Panc1 (cell line): ENCODE measurements at regions not wholly inside any gene's neighbourhood (a gene's known extent, or its start where the extent isn't known, plus 50 kb on each side); places are given as distances from the start of the nearest gene placed in this dataset.

Source experiments
- ATAC-seq: fragments of 200-7000 bp; cut with Tn5 transposase; 2 replicates; pipeline ENCODE4 v1.9.1; 2020; ENCODE audit warnings: mild to moderate bottlenecking, moderate library complexity
- BruUV-seq: library from RNA; stranded (reverse); fragments of 400-500 nt; replicated peaks from 2 replicates; lab custom pipeline; 2021; lab: Mats Ljungman, UMichigan
- CTCF ChIA-PET: fragments of 300-600 bp; sonication (Branson Sonifier 250); formaldehyde crosslinking; loops from one replicate; lab custom pipeline; 2022; ENCODE audit warnings: antibody characterized with exemption; lab: Charles Lee
- POLR2A ChIA-PET: fragments of 300-600 bp; sonication (Branson Sonifier 250); formaldehyde crosslinking; loops from one replicate; lab custom pipeline; 2022; ENCODE audit warnings: antibody characterized with exemption; lab: Charles Lee
- DNase-seq: peaks from one replicate; pipeline ENCODE4 v3.0.0-alpha.2; 2010; ENCODE audit warnings: low read depth, low spot score
- H3K27ac ChIP-seq: 2 replicates; pipeline ENCODE4 v1.5.1; 2011; ENCODE audit warnings: mild to moderate bottlenecking, low read length, inconsistent platforms
- H3K27me3 ChIP-seq: fragments of 200-500 bp; sonication (Bioruptor generic); 2 replicates; pipeline ENCODE4 v1.6.0; 2014; ENCODE audit warnings: low read length, inconsistent platforms; ENCODE audit not compliant: control insufficient read depth, insufficient read depth
- H3K36me3 ChIP-seq: fragments of 200-500 bp; sonication (Bioruptor generic); 2 replicates; pipeline ENCODE4 v1.5.1; 2014; ENCODE audit warnings: inconsistent platforms, mild to moderate bottlenecking, low read length, moderate library complexity; ENCODE audit not compliant: control insufficient read depth, insufficient read depth
- H3K4me1 ChIP-seq: 2 replicates; pipeline ENCODE4 v1.5.1; 2011; ENCODE audit warnings: inconsistent platforms, mild to moderate bottlenecking, low read length, moderate library complexity; ENCODE audit not compliant: control insufficient read depth, insufficient read depth
- H3K4me3 ChIP-seq, 2 experiments: 2 replicates each; pipeline ENCODE4 v1.5.1; 2011 to 2012; ENCODE audit warnings: low read depth in 2 of 2, low read length in 2 of 2, mild to moderate bottlenecking in 2 of 2, inconsistent platforms in 1 of 2, moderate library complexity in 1 of 2
- H3K9me3 ChIP-seq: fragments of 200-500 bp; sonication (Bioruptor generic); 2 replicates; pipeline ENCODE4 v1.5.1; 2014; ENCODE audit warnings: low read depth, mild to moderate bottlenecking, inconsistent platforms, low read length, moderate library complexity; ENCODE audit not compliant: control insufficient read depth, insufficient read depth
- POLR2AphosphoS5 ChIP-seq: IDR thresholded peaks from 2 replicates; pipeline ENCODE4 v1.6.1; 2012; ENCODE audit warnings: mild to moderate bottlenecking, low read depth, low read length, moderate library complexity
- SIN3A ChIP-seq: IDR thresholded peaks from 2 replicates; pipeline ENCODE4 v1.6.1; 2012; ENCODE audit warnings: low read depth, mild to moderate bottlenecking, low read length, moderate library complexity, borderline replicate concordance; ENCODE audit not compliant: insufficient read depth
- TCF7L2 ChIP-seq: IDR thresholded peaks from 2 replicates; pipeline ENCODE4 v1.6.1; 2011; ENCODE audit warnings: mild to moderate bottlenecking, low read depth, low read length, inconsistent platforms
- in situ Hi-C: cut with HindIII; loops from 2 replicates; pipeline ENCODE4 v1.10.0; 2016; ENCODE audit warnings: low sequenced_read_pairs, low pct_unique_long_range_greater_than_20kb
- intact Hi-C: fragments of 100-400 bp; cut with micrococcal nuclease; formaldehyde crosslinking; loops from one replicate; pipeline ENCODE4 v1.10.0; 2022; ENCODE audit not compliant: unreplicated experiment
- TF ChIP-seq, protein P1 (sequence below), 2 experiments: IDR thresholded peaks; 2 replicates each; pipeline ENCODE4 v1.6.1; 2011 to 2012; ENCODE audit warnings: low read depth in 2 of 2, control low read depth in 1 of 2, low read length in 1 of 2, mild to moderate bottlenecking in 1 of 2, moderate library complexity in 1 of 2; ENCODE audit not compliant: insufficient read depth in 1 of 2
- TF ChIP-seq, protein P2 (sequence below): fragments of 450-650 bp; IDR thresholded peaks from 2 replicates; pipeline ENCODE4 v1.5.1; 2017; ENCODE audit warnings: mild to moderate bottlenecking

DNA sequence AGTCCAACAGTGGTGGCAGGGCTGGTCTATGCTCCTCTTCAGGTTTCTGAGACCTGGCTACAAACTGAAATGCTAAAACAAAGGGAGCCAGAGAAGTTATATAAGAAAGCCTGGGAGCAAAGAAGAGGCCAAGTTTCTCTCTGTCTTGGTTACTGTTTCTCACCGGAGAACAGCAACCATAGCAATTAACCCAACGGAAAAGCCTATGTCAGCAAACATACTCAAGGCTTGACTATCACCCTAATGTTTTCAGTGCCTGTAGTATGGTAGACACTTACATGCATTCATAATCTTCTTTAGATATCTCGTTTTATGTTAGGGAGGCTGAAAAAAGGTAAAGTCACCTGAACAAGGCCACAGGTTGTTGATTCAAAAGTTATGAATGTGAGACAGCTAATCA is 86.3 kb upstream of the CLSTN2 start:
- CTCF ChIA-PET: no interaction called here

DNA sequence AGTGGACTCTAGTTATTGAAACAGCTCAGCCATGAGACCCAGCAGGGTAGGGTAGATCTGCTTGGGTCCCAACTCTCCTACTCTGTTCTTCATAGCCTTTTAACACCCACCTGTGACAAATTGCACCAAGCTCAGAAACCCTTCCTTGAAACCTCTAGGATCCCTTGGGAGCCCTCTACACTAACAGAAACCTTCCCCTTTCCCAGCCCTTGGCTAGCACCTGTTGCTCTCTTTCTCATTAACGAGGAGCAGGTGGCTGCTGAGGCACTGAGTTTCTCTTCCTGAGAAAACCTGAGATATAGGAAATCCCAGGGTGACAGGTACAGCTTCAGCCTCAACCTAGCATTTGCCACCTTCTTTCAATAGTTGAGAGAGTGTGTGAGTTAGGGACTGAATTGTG is 88.3 kb upstream of the CLSTN2 start:
- ChIA-PET CTCF (no interaction called here), POLR2A (no interaction called here)
- Histone ChIP-seq H3K27me3 (no peaks in the 10 kb centered on the region), H3K4me1 (no peaks in the 10 kb centered on the region), H3K36me3 (no peaks in the 10 kb centered on the region), H3K27ac (no peak overlapping the region), H3K9me3 (no peaks in the 10 kb centered on the region), H3K4me3 (no peak overlapping the region)
- intact Hi-C loops: no loop called here
- TF ChIP-seq, protein P1, sequence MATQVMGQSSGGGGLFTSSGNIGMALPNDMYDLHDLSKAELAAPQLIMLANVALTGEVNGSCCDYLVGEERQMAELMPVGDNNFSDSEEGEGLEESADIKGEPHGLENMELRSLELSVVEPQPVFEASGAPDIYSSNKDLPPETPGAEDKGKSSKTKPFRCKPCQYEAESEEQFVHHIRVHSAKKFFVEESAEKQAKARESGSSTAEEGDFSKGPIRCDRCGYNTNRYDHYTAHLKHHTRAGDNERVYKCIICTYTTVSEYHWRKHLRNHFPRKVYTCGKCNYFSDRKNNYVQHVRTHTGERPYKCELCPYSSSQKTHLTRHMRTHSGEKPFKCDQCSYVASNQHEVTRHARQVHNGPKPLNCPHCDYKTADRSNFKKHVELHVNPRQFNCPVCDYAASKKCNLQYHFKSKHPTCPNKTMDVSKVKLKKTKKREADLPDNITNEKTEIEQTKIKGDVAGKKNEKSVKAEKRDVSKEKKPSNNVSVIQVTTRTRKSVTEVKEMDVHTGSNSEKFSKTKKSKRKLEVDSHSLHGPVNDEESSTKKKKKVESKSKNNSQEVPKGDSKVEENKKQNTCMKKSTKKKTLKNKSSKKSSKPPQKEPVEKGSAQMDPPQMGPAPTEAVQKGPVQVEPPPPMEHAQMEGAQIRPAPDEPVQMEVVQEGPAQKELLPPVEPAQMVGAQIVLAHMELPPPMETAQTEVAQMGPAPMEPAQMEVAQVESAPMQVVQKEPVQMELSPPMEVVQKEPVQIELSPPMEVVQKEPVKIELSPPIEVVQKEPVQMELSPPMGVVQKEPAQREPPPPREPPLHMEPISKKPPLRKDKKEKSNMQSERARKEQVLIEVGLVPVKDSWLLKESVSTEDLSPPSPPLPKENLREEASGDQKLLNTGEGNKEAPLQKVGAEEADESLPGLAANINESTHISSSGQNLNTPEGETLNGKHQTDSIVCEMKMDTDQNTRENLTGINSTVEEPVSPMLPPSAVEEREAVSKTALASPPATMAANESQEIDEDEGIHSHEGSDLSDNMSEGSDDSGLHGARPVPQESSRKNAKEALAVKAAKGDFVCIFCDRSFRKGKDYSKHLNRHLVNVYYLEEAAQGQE (IDR thresholded peaks at IDR 0.05; ENCODE audit: insufficient read depth in 1 of 2, low read depth in 2 of 2, low read length in 1 of 2): no peak
- no peak for TF ChIP-seq POLR2AphosphoS5
- TF ChIP-seq TCF7L2: no peak
- DNase-seq (no peak), ATAC-seq (no peak)
- in situ Hi-C loops: no loop called here
- BruUV-seq: no TSS peak

More for the DNA sequence above, 86.3 kb upstream of the CLSTN2 start:
- POLR2A ChIA-PET: no interaction called here
- in situ Hi-C loops (no loop called here), intact Hi-C loops (no loop called here)
- TF ChIP-seq TCF7L2 (no peak), POLR2AphosphoS5 (no peak), SIN3A (no peak)
- TF ChIP-seq, protein P2, sequence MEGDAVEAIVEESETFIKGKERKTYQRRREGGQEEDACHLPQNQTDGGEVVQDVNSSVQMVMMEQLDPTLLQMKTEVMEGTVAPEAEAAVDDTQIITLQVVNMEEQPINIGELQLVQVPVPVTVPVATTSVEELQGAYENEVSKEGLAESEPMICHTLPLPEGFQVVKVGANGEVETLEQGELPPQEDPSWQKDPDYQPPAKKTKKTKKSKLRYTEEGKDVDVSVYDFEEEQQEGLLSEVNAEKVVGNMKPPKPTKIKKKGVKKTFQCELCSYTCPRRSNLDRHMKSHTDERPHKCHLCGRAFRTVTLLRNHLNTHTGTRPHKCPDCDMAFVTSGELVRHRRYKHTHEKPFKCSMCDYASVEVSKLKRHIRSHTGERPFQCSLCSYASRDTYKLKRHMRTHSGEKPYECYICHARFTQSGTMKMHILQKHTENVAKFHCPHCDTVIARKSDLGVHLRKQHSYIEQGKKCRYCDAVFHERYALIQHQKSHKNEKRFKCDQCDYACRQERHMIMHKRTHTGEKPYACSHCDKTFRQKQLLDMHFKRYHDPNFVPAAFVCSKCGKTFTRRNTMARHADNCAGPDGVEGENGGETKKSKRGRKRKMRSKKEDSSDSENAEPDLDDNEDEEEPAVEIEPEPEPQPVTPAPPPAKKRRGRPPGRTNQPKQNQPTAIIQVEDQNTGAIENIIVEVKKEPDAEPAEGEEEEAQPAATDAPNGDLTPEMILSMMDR: no peak
- TF ChIP-seq, protein P1 (IDR thresholded peaks at IDR 0.05; ENCODE audit: insufficient read depth in 1 of 2, low read depth in 2 of 2, low read length in 1 of 2): no peak
- H3K4me3 ChIP-seq: no peak overlapping the region
- no peaks in the 10 kb centered on the region for H3K27me3 ChIP-seq
- no peak overlapping the region for H3K27ac ChIP-seq
- H3K4me1 ChIP-seq: no peaks in the 10 kb centered on the region
- H3K9me3 ChIP-seq: no peaks in the 10 kb centered on the region
- no peaks in the 10 kb centered on the region for H3K36me3 ChIP-seq
- ATAC-seq (no peak), DNase-seq (no peak)
- BruUV-seq: no TSS peak
